Ascending aorta (tissue), 2 donors: ENCODE measurements at regions not wholly inside any gene's neighbourhood (a gene's known extent, or its start where the extent isn't known, plus 50 kb on each side); places are given as distances from the start of the nearest gene placed in this dataset.

Experiments used
- DNase-seq, 2 donors: peaks; one replicate each; pipeline ENCODE4 v3.0.0-alpha.2; 2019; ENCODE audit warnings: low spot score in 2 of 2
- H3K27ac ChIP-seq, 2 donors: fragments of 200-600 bp; sonication (generic); one replicate each; pipeline ENCODE4 v1.5.1; 2016 to 2017; ENCODE audit warnings: mild to moderate bottlenecking in 1 of 2
- H3K27me3 ChIP-seq: fragments of 200-600 bp; sonication (generic); one replicate; pipeline ENCODE4 v1.5.1; 2017
- H3K36me3 ChIP-seq, 2 donors: fragments of 200-600 bp; sonication (generic); one replicate each; pipeline ENCODE4 v1.5.1; 2016
- H3K4me1 ChIP-seq, 2 donors: fragments of 200-600 bp; sonication (generic); one replicate each; pipeline ENCODE4 v1.5.1; 2016 to 2017; ENCODE audit warnings: mild to moderate bottlenecking in 1 of 2
- H3K4me3 ChIP-seq, 2 donors: fragments of 200-600 bp; sonication (generic); one replicate each; pipeline ENCODE4 v1.5.1; 2016 to 2017; ENCODE audit warnings: mild to moderate bottlenecking in 1 of 2
- H3K9me3 ChIP-seq, 2 donors: fragments of 200-600 bp; sonication (generic); one replicate each; pipeline ENCODE4 v1.5.1; 2016
- intact Hi-C: fragments of 100-400 bp; cut with DNase I; formaldehyde crosslinking; loops from one replicate; pipeline ENCODE4 v1.15.1; 2023
- TF ChIP-seq, protein P1 (sequence below), 3 experiments: fragments of 200-600 bp in 2 of 3; fragments of 450-650 bp in 1 of 3; sonication (generic) in 2 of 3; IDR thresholded peaks; one replicate each; pipeline ENCODE4 v1.5.1; 2016 to 2019; ENCODE audit warnings: antibody characterized with exemption in 3 of 3, mild to moderate bottlenecking in 1 of 3, moderate library complexity in 1 of 3

GRCh38 chr22:19615867-19616581, 91.8 kb upstream of the CLDN5 start:
- no peak for DNase-seq
- intact Hi-C loops, result no loop called here
- H3K36me3 ChIP-seq, result no peaks in the 10 kb centered on the region
- H3K9me3 ChIP-seq, result no peaks in the 10 kb centered on the region
- no peaks in the 10 kb centered on the region for H3K27me3 ChIP-seq
- no peak overlapping the region for H3K27ac ChIP-seq
- H3K4me3 ChIP-seq, result no peak overlapping the region
- TF ChIP-seq, protein P1, sequence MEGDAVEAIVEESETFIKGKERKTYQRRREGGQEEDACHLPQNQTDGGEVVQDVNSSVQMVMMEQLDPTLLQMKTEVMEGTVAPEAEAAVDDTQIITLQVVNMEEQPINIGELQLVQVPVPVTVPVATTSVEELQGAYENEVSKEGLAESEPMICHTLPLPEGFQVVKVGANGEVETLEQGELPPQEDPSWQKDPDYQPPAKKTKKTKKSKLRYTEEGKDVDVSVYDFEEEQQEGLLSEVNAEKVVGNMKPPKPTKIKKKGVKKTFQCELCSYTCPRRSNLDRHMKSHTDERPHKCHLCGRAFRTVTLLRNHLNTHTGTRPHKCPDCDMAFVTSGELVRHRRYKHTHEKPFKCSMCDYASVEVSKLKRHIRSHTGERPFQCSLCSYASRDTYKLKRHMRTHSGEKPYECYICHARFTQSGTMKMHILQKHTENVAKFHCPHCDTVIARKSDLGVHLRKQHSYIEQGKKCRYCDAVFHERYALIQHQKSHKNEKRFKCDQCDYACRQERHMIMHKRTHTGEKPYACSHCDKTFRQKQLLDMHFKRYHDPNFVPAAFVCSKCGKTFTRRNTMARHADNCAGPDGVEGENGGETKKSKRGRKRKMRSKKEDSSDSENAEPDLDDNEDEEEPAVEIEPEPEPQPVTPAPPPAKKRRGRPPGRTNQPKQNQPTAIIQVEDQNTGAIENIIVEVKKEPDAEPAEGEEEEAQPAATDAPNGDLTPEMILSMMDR (IDR thresholded peaks at IDR 0.05), result no peak
- H3K4me1 ChIP-seq, result no peaks in the 10 kb centered on the region

- intact Hi-C loops, result no loop called here
- no peak overlapping the region for H3K4me3 ChIP-seq
- H3K36me3 ChIP-seq, result no peaks in the 10 kb centered on the region
- H3K4me1 ChIP-seq, result no peaks in the 10 kb centered on the region
- TF ChIP-seq, protein P1 (IDR thresholded peaks at IDR 0.05), result no peak
- DNase-seq, result no peak
- H3K27me3 ChIP-seq, result no peaks in the 10 kb centered on the region
- H3K9me3 ChIP-seq, result no peaks in the 10 kb centered on the region
- no peak overlapping the region for H3K27ac ChIP-seq
Measured at GRCh38 chr22:19619144-19620009, 94.9 kb upstream of the SEPTIN5 start.

DNA sequence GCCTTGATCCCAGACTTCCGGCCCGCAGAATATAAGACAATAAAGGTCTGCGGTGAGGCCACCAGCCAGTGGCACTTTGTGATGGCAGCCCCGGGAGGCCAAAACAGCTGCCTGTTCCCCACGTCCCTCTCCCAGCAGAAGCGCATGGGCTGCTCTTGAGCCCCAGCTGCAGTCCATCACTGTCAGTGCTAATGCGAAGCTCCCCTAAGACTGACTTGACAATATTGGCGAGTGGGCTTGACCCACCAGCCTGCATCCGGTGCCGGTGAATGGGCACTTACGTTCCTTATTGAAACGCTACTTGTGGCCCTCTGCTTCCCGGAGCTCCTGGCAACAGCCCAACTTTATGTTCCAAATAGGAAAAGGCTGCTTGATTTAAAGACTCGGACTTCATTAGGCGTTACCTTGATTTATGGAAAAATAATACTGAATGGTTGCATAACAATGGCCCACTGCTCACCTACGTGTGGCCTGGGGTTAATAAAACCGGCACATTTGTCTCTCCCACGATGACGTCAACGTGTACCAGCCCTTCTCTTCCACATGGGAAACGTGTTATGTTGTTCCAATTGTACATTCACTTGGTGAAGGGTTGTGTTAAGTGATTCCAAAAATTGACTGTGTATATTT, 93.4 kb upstream of the SEPTIN5 start:
- Histone ChIP-seq H3K4me1 (no peaks in the 10 kb centered on the region), H3K27ac (no peak overlapping the region), H3K27me3 (no peaks in the 10 kb centered on the region), H3K9me3 (no peaks in the 10 kb centered on the region), H3K4me3 (no peak overlapping the region), H3K36me3 (no peaks in the 10 kb centered on the region)
- no peak for DNase-seq
- intact Hi-C loops, result no loop called here
- TF ChIP-seq, protein P1 (IDR thresholded peaks at IDR 0.05), result no peak

- H3K27ac ChIP-seq, result no peak overlapping the region
- DNase-seq, result no peak
- intact Hi-C loops, result no loop called here
- H3K27me3 ChIP-seq, result no peaks in the 10 kb centered on the region
- H3K4me3 ChIP-seq, result no peak overlapping the region
- TF ChIP-seq, protein P1 (IDR thresholded peaks at IDR 0.05), result no peak
- H3K4me1 ChIP-seq, result no peaks in the 10 kb centered on the region
- no peaks in the 10 kb centered on the region for H3K36me3 ChIP-seq
- H3K9me3 ChIP-seq, result no peaks in the 10 kb centered on the region
Measured at GRCh38 chr22:19621373-19622060, 92.8 kb upstream of the SEPTIN5 start.

DNA sequence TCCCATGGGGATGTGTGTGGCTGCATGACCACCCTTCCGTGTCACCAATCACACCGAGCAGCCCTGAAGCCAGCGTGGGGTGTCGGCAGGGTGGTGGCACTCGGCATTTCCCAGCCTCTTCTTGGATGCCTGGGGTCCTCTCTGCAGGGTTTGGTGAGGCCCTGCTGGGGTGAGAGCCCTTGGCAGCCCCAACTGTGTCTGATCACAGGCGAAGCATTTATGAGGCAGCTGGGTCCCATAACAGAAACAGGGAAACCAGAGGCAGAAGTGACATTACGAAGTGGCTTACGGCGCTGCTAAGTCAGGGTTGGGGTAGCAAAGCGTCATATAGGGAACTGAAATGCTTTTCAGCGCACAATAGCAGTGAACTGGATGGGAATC, 92.3 kb upstream of the SEPTIN5 start:
- no peak for DNase-seq
- Histone ChIP-seq H3K36me3 (no peaks in the 10 kb centered on the region), H3K9me3 (no peaks in the 10 kb centered on the region), H3K4me1 (no peaks in the 10 kb centered on the region), H3K27me3 (no peaks in the 10 kb centered on the region), H3K27ac (no peak overlapping the region), H3K4me3 (no peak overlapping the region)
- TF ChIP-seq, protein P1 (IDR thresholded peaks at IDR 0.05), result no peak
- intact Hi-C loops, result no loop called here
